ENCODE measurements at regions not wholly inside any gene's neighbourhood (a gene's known extent, or its start where the extent isn't known, plus 50 kb on each side); places are given as distances from the start of the nearest gene placed in this dataset.

GRCh38 chr5:53825926-53826325 lies 265.5 kb downstream of the NDUFS4 start:
- H3K4me1 ChIP-seq (ENCODE audit: insufficient read depth) = no peaks in the 10 kb centered on the region
- H3K27ac ChIP-seq = no peak overlapping the region
- no peak overlapping the region for H2AFZ ChIP-seq
- no peak for DNase-seq (ENCODE audit: low spot score)
- 79% methylated on average over 2 of the region's 2 CpGs for WGBS (ENCODE audit: low lambda C conversion rate, missing lambda C conversion rate)
- no peaks in the 10 kb centered on the region for H3K27me3 ChIP-seq
- H3K4me2 ChIP-seq = no peak overlapping the region
- H4K20me1 ChIP-seq (ENCODE audit: insufficient read depth, poor library complexity, severe bottlenecking) = no peaks in the 10 kb centered on the region
- H3K9me2 ChIP-seq (replicated peaks; ENCODE audit: insufficient read depth) = no peaks in the 10 kb centered on the region
- H3K4me3 ChIP-seq = no peak overlapping the region
- H3K36me3 ChIP-seq (replicated peaks; ENCODE audit: insufficient read depth, low read depth) = no peaks in the 10 kb centered on the region
- H3K79me2 ChIP-seq = no peaks in the 10 kb centered on the region
- no peak for TF ChIP-seq EZH2 (IDR thresholded peaks at IDR 0.05; ENCODE audit: borderline replicate concordance)
- TF ChIP-seq EZH2phosphoT487 (IDR thresholded peaks at IDR 0.05; ENCODE audit: low read depth, severe bottlenecking, unreplicated experiment) = no peak
- no peaks in the 10 kb centered on the region for H3K9me3 ChIP-seq (ENCODE audit: low read depth)

DNA sequence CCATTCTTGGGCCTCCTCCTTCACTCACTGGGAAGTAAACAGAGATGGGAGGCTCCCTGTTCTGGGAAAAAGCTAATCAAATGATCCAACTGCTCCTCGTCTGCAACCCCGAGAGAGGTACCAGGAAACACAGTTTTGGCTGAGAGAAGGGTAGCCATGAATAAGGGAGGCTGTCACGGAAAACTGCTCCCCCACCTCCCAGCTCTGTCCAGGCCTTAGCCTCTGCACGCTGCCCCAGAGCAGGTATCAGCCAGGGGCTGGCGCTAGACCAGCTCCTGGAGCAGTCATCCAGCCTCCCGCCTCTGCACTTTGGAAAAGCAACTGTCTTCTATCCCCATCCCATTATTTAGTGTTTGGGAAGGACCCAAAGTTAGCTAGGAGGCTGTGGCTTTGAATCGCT lies 266.1 kb downstream of the NDUFS4 start:
- TF ChIP-seq EZH2phosphoT487 (IDR thresholded peaks at IDR 0.05; ENCODE audit: low read depth, severe bottlenecking, unreplicated experiment) (no peak), EZH2 (IDR thresholded peaks at IDR 0.05; ENCODE audit: borderline replicate concordance) (no peak)
- TF ChIP-seq, protein P1, sequence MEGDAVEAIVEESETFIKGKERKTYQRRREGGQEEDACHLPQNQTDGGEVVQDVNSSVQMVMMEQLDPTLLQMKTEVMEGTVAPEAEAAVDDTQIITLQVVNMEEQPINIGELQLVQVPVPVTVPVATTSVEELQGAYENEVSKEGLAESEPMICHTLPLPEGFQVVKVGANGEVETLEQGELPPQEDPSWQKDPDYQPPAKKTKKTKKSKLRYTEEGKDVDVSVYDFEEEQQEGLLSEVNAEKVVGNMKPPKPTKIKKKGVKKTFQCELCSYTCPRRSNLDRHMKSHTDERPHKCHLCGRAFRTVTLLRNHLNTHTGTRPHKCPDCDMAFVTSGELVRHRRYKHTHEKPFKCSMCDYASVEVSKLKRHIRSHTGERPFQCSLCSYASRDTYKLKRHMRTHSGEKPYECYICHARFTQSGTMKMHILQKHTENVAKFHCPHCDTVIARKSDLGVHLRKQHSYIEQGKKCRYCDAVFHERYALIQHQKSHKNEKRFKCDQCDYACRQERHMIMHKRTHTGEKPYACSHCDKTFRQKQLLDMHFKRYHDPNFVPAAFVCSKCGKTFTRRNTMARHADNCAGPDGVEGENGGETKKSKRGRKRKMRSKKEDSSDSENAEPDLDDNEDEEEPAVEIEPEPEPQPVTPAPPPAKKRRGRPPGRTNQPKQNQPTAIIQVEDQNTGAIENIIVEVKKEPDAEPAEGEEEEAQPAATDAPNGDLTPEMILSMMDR (IDR thresholded peaks at IDR 0.05; ENCODE audit: poor library complexity) = no peak

GRCh38 chr5:53827211-53827651 lies 266.8 kb downstream of the NDUFS4 start:
- H3K4me3 ChIP-seq = no peak overlapping the region
- no peak overlapping the region for H3K4me2 ChIP-seq
- TF ChIP-seq EZH2phosphoT487 (IDR thresholded peaks at IDR 0.05; ENCODE audit: low read depth, severe bottlenecking, unreplicated experiment) = no peak
- no peaks in the 10 kb centered on the region for H3K9me2 ChIP-seq (replicated peaks; ENCODE audit: insufficient read depth)
- no peak for DNase-seq (ENCODE audit: low spot score)
- H3K27me3 ChIP-seq = no peaks in the 10 kb centered on the region
- 91% methylated on average over 4 of the region's 4 CpGs for WGBS (ENCODE audit: low lambda C conversion rate, missing lambda C conversion rate)
- no peak overlapping the region for H2AFZ ChIP-seq
- no peaks in the 10 kb centered on the region for H3K79me2 ChIP-seq
- no peak overlapping the region for H3K27ac ChIP-seq
- no peaks in the 10 kb centered on the region for H3K4me1 ChIP-seq (ENCODE audit: insufficient read depth)
- no peaks in the 10 kb centered on the region for H3K36me3 ChIP-seq (replicated peaks; ENCODE audit: insufficient read depth, low read depth)
- no peaks in the 10 kb centered on the region for H3K9me3 ChIP-seq (ENCODE audit: low read depth)
- H4K20me1 ChIP-seq (ENCODE audit: insufficient read depth, poor library complexity, severe bottlenecking) = no peaks in the 10 kb centered on the region

More for the DNA sequence above, 266.1 kb downstream of the NDUFS4 start:
- Histone ChIP-seq H3K9me3 (ENCODE audit: low read depth) (no peaks in the 10 kb centered on the region), H4K20me1 (ENCODE audit: insufficient read depth, poor library complexity, severe bottlenecking) (no peaks in the 10 kb centered on the region), H3K36me3 (replicated peaks; ENCODE audit: insufficient read depth, low read depth) (no peaks in the 10 kb centered on the region), H3K4me3 (no peak overlapping the region), H3K79me2 (no peaks in the 10 kb centered on the region), H3K27ac (no peak overlapping the region), H3K4me1 (ENCODE audit: insufficient read depth) (no peaks in the 10 kb centered on the region), H2AFZ (no peak overlapping the region), H3K4me2 (no peak overlapping the region), H3K27me3 (no peaks in the 10 kb centered on the region), H3K9me2 (replicated peaks; ENCODE audit: insufficient read depth) (no peaks in the 10 kb centered on the region)
- no peak for DNase-seq (ENCODE audit: low spot score)
- WGBS (ENCODE audit: low lambda C conversion rate, missing lambda C conversion rate) = 85% methylated on average over 7 of the region's 7 CpGs

- H3K9me2 ChIP-seq (replicated peaks; ENCODE audit: insufficient read depth) = no peaks in the 10 kb centered on the region
- H3K79me2 ChIP-seq = no peaks in the 10 kb centered on the region
- H3K4me2 ChIP-seq = no peak overlapping the region
- WGBS (ENCODE audit: low lambda C conversion rate, missing lambda C conversion rate) = 95% methylated on average over 2 of the region's 2 CpGs
- TF ChIP-seq EZH2 (IDR thresholded peaks at IDR 0.05; ENCODE audit: borderline replicate concordance) (no peak), EZH2phosphoT487 (IDR thresholded peaks at IDR 0.05; ENCODE audit: low read depth, severe bottlenecking, unreplicated experiment) (no peak)
- TF ChIP-seq, protein P1 (IDR thresholded peaks at IDR 0.05; ENCODE audit: poor library complexity) = no peak
- H3K9me3 ChIP-seq (ENCODE audit: low read depth) = no peaks in the 10 kb centered on the region
- no peak overlapping the region for H2AFZ ChIP-seq
- no peaks in the 10 kb centered on the region for H3K36me3 ChIP-seq (replicated peaks; ENCODE audit: insufficient read depth, low read depth)
- H3K27ac ChIP-seq = no peak overlapping the region
- H3K4me3 ChIP-seq = no peak overlapping the region
- no peaks in the 10 kb centered on the region for H4K20me1 ChIP-seq (ENCODE audit: insufficient read depth, poor library complexity, severe bottlenecking)
- no peaks in the 10 kb centered on the region for H3K4me1 ChIP-seq (ENCODE audit: insufficient read depth)
- DNase-seq (ENCODE audit: low spot score) = no peak
- H3K27me3 ChIP-seq = no peaks in the 10 kb centered on the region
These were observed 271.1 kb downstream of the NDUFS4 start for GRCh38 chr5:53831496-53831895.

All from hepatocyte (in vitro differentiated cells).